GM11168 (cell line): ENCODE measurements at regions not wholly inside any gene's neighbourhood (a gene's known extent, or its start where the extent isn't known, plus 50 kb on each side); places are given as distances from the start of the nearest gene placed in this dataset.
"Not testable (repeated sequence)": the region's sequence is repeated elsewhere in the genome, so short reads cannot be mapped to it uniquely, and the experiment has no call there.

ENCODE experiments used
- in situ Hi-C: fragments of 300-500 bp; cut with MboI; formaldehyde crosslinking; loops from one replicate; pipeline ENCODE4 v1.12.0; 2022; ENCODE audit warnings: low sequenced_read_pairs; ENCODE audit not compliant: unreplicated experiment

DNA sequence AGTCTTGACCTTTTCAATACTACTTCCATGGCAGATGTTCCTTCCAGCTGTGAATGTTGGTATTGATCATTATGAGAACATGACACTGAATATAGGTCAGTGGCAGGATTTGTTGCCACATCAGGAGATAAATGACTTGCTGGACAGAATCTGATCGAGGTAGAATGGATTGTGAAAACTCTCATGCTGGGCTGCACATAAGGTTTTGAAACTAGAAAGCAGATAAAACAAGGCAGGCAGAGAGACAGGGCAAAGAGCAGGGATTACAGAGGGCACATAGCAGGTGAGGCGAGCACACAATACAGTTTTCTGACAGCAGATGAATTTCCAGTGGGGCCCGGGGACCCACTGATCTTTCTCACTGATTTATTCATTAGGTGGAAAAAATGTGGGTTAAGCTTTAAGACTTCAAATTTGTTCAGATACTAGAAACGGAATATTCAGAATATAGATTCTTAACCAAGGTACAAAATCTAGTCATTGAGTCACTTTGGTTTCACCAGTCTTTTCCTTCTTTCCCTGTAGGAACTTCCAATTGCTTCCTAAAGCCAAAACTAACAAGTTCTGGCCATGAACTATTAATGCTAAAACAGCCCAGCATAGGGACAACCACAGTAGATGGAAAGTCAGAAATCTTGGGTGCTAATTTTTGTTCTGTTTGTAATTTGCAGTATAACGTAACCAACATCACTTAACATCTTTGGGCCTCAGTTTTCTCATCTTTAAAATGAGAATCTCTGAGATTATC lies 296.0 kb upstream of the PTBP2 start:
- in situ Hi-C loops = no loop called here

DNA sequence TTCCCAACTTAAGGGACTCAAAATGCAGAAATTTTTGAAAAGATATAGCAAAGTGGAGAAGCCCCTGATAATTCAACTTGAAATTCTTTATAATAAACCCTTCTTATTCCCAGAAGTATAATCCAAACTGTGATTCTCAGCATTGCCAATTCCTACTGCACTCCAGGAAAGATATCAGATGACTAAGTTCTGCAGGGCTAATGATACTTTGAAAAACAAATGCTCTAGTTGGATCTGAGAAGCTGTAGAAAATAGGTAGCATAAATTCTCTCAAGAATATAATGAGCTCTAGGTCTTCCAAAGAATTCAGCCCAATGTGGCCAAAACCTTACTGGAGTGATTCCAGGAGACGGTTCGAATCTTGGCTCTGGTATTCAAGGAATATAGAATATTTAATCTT lies 294.0 kb upstream of the PTBP2 start:
- in situ Hi-C loops = no loop called here

DNA sequence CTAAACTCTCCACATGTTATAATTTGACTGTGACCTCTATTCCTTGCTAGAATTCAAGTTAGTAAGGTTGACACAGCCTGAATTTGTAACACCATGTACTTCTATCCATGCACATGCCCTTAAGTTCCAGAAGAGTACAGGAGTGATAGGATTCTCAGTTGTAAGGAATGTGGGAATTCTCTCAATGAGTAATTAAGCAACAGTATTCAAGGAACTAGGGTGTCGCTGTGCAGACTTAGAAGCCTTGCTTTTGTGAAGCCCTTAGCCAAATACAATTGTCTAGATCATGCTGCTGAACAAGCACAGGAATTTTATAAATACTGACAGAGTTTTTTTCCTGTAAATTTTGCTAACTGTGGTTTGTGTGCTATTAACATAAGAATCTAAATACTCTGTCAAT lies 276.3 kb upstream of the PTBP2 start:
- in situ Hi-C loops = no loop called here

DNA sequence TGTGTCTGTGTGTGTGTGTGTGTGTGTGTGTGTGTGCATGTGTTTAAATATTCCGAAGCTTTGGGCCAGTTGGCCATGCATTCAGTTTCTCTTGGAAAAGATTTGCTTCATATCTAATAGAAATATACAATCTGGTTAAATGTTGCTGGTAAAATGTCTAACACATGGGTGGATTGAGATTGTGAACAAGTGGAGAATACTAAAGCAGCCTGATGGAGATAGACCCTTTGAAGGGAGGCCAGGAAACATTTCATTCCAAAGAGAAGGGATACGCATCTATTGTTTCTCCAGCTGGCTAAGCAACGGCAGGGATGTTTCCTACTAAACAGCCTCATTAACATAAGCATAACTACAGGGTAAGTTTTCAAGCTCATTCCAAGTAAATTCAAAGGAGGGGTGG lies 257.5 kb upstream of the PTBP2 start:
- in situ Hi-C loops = no loop called here

DNA sequence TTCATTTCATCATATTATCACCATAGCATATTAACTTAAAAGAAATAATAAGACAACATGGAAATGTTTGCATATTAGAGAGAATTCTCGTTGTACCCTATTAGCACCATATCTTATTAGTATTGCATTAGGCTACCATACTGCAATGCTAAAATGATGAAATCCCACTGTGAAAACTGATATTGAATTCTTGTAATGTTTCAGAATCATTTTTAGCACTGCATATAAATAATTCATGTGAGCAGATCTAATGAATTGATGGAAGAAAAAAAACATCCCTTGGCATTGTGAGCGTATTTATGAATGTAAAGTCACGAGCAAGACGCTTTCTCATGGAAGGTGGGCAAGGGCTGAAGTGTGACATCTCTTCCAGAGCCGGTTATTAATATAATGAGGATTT lies 257.1 kb upstream of the PTBP2 start:
- in situ Hi-C loops = no loop called here

DNA sequence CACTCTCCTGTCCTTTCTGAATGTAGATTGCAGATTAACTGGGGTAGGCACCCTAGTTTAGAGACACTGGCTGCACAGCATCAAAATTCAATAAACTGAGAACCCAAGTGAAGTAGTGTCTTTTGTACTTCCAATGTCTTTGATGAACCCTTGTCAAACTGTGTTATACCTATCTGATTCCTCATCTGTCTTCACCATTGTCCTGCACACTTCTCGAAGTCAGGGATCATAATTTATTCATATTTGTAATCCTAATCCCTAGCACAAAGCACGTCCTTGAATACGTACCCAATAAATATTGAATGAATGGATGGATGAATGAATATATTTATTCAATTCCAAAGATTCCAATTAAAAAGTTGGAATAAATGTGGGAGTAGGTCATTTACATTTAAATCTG lies 256.6 kb upstream of the PTBP2 start:
- in situ Hi-C loops = no loop called here

DNA sequence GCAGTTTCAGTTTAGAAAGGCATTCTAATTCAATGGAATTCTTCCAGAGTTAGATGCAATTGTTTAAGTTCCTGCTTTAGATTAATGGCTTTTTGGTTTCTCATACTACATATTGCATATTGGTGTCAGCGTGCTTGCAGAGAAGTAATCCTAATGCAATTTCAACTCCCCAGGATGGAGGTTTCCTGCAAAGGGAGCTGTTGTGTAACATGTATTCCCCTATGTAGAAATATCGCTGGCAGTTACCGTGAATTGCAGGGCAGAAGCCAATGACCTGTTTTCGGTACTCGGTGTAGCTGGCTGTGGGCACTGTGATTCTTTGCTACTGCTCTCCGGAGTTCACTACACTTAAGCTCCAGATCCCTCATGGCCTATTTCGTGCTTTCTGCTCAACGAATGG lies 256.1 kb upstream of the PTBP2 start:
- in situ Hi-C loops = no loop called here

DNA sequence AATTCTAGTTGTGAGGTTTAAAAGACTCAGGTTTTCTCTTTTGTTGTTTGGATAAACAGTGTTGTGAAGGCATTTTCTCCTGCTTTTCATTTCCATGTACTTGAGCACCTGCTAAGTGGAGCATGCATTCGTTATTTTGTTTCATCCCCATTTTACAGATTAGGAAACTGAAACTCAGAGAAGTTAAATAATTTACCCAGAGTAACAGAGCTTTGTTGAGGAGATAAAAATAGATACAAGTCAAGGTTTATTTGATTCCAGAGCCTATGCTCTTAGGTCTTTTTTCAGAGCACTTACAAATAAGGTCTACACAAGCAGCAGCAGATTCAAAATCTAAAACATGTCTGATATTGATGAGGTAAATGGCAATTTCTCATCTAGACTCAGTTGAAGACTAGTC lies 254.7 kb upstream of the PTBP2 start:
- in situ Hi-C loops = no loop called here

DNA sequence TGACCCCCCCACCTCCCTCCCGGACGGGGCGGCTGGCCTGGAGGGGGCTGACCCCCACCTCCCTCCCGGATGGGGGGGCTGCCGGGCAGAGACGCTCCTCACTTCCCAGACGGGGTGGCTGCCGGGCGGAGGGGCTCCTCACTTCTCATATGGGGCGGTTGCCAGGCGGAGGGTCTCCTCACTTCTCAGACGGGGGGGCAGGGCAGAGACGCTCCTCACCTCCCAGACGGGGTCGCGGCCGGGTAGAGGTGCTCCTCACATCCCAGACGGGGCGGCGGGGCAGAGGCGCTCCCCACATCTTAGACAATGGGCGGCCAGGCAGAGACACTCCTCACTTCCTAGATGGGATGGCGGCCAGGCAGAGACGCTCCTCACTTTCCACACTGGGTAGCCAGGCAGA lies 251.9 kb upstream of the PTBP2 start:
- in situ Hi-C loops = not testable (repeated sequence)

DNA sequence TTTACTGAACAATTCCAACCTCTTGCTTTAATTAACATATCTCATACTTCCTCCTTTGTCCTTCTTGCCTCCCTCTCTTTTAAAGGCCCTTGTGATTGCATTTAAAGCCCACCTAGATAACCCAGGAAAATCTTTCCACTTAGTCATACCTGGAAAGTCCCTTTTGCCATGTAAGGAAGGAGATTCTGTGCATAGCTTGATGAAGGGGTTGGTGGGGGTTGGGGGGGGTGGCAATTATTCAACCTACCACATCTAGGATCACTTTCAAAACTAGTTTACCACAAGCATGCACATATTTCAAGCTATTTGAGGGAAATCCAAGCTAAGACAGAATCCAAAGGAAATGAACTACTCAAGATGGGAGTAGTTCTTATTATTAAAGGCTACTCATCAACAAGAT lies 249.1 kb upstream of the PTBP2 start:
- in situ Hi-C loops = no loop called here

DNA sequence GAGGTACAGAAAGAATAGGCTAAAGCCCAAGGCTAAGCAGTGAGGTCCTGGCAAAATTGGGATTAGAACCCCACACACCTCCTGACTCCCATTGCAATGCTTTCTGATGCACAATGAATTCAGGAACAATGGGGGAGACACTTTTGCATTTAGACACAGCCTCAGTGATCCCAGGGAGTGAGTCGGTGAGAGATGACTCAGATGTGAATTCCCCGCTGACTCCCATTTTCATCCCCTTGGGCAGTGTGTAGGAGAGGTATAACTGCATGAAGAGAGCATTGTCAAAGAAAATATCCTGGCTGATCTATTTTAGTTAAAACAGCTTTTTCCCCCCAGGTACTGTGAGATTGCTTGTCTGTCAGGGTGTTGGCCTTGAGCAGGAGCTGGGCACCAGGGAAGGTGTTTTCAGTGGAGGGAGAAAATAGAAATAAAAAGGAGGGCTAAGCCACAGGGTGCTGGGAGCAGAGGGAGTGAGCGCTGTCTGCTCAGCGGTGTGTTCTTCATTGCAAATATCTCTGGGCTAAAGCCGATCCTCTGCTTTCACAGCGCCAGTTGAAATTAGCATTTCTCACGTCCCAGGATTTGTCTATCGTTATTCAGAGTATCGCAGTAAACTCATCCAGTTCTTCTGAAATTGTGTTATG lies 247.7 kb upstream of the PTBP2 start:
- in situ Hi-C loops = no loop called here

DNA sequence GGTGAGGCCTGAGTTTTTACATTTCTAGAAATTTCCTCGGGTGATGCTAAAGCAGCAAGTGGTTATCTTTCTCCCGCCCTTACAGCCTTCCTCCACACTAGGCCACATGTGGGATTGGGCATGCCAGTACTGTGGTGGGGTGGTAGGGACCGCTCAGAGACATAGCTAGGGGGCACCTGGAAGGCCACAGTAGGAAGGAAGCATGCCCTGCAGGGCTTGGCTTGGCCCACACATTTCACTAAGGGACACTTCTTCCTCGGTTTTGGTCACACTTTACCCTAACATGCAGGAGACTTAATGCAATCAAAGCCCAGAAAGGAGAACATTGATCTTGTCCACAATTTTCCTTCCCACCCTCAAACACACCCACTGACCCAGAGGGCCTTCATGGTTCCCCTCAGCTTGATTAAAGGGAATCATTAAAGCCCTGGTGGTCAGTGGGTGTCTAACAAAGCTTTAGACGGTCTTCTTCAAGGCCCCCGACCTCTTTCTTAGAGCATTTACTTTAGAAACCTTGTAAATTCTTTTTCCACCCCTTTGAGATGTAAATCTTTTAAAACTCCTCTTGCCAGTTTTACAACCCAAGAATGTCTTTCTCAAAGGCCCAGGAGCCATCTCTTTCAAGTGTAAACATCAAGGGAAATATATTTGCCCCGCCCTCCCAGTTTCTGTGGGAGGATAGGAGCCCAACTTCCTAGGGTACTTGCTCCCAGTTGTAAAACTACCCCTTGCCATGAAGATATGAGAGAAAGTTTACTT lies 246.4 kb upstream of the PTBP2 start:
- in situ Hi-C loops = no loop called here

DNA sequence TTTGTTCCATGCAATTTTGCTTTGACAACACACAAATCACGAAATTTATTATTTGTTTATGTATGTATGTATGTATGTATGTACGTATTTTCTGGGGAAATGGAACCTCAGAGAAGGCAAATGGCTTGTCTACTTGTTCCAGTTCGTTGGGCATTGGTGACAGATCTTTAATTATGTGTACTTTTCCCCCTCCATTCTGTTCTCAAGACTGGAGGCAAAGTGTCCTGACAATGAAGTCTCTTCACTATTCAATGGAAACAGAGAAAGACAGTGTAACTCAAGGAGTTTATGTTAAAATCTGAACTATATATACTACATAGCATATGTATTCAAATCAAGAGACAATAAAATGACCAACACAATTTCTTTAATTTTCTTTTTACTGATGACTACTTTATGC lies 245.7 kb upstream of the PTBP2 start:
- in situ Hi-C loops = no loop called here

DNA sequence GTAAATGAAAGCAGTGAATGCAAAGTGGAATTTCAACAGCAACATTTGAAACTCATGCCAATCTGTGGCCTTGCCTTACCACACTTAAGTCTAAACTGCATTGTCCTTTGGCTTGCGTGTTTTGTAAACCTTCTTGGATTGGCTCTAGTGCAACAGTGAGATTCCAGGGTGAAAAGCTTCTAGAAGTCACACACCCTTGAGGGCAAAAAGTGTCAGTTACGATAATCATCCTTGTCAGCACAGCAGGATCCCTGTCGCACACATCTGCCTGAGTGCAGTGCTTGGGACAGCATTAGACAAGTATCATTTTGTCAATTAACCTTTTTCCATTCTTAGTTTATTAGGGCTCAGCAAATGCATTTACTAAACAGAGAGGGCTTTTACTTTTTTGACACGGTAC lies 243.4 kb upstream of the PTBP2 start:
- in situ Hi-C loops = no loop called here

DNA sequence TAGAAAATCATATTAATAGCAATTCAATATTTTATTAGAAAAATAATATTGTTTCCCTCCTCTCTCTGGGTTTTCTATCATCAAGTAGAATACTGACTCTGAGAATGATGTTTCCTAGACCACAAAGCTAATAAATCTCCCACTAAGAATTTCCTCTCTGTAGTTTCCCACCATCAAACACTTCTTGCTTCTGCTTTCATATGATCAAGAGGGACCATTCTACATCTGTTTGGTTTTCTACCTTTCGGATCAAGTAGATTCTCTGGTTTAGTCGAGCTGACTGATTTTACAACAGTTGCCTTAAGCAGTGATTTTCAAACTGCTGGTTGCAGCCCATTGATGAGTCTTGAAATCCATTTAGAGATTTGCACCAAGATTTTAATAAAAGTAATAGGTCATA lies 240.2 kb upstream of the PTBP2 start:
- in situ Hi-C loops = no loop called here

DNA sequence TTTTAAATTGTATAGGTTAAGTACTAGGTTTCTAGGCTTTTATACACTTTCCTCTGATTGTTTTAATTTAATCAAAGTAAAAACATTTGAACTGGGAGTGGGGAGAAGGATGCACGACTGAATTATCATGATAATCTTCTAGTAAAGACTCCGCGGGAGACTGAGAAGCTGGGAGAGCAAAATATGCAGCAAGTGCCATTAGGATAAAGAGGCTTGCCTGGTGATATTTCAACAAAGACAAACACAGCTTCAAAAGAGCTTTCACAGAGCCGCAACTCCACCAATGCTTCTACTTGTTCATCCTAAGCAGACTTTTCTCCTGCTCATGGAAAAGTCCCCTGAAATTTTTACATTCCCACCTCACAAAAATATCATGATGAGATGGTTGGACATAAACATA lies 239.0 kb upstream of the PTBP2 start:
- in situ Hi-C loops = no loop called here

DNA sequence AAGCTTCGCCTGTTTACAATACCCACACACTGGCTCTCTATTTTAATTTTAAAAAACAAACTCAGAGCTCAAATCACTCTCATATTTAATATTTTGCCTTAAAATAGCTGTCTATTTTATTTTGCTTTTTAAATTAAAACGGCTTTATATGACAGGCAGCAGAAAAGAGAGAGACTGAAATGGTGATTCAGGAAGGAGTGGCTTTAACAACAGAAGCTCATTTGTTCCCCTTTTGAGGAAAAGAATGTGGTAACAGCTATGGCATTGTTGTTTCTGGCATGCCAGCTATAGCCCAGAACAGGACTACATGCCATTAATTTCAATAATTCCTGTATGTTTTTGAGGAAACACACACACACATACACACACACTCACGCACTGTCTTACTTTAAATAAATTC lies 234.2 kb upstream of the PTBP2 start:
- in situ Hi-C loops = no loop called here

DNA sequence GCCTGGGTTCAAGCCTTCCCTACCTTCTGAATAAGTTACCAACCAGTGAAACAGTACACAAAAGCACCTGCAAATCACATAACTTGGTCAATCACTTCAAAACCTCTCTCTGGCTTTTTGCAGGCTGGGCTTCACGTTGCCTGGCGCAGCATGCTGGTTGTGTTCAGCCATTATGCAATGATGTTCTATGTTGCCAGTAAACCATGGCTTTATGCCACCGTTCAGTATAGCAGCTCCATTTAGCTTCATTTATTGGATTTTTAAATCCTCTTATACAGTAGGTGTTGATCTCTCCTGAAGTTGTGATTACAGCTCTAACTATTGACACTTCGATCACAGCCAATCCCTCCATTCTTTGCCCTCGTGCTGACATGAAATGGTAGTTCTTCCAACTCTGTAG lies 233.6 kb upstream of the PTBP2 start:
- in situ Hi-C loops = no loop called here

DNA sequence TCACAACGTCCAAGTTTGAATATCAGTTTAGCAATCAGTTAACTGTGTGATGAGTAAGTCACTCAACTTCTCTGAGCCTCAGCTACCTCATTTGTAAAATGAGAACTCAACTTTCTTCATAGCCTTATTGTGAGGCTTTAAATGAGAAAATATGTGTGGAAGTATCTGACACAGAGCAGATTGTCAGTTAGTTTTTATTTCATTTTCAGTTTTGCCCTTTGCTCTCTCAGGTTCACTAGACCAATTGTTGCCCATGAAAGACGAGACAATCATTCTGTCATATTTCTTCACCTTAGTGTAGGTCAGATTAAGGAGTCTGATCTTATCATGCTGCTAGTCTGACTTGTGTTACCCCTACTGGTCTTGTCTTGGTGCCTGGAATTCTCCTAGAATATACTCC lies 232.8 kb upstream of the PTBP2 start:
- in situ Hi-C loops = no loop called here

DNA sequence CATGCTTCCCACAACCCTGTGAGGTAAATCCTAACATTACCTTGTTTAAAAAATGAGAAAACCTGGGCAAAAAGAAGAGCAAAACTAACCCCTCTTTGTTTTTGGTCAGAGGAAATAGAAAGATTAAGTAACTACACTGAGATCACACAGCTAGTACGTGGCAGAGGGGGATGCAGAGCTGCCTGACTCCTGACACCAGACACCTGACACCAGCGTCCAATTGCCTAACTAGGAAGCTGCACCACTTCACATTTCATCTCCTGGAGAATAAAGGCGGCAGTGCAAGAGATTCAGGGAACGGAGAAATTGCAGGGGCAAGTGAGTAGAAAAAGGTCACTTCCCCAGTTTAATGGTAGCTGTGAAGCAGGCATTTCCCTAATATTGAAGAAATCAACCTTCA lies 229.3 kb upstream of the PTBP2 start:
- in situ Hi-C loops = no loop called here

DNA sequence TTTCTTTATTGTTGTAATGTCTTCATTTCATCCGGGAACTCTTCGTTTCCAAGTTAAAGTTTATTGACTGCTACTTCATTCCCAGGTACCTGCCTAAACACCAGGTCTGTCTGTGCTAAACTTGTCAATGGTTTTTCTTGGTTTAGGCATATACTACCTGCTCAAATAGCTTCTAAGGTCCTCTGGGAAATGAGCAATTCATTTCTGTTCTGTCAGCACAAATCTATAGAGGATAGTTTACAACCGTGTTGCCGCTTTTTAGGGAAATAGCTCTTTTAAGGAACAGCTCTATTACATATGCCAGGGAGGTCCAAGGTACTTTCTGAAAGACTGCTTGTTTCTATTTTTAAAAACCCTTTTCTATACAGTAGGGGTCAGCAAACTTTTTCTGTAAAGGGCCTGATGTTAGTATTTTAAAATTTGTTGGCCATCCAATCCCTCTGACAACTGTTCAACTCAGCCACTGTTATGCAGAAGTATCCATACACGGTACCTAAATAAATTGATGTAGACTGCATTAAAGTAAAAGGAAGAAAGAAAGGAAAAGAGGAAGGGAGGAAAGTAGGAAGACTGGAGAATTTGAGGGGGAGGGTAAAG lies 222.7 kb upstream of the PTBP2 start:
- in situ Hi-C loops = no loop called here
